Kidney (tissue), 13 donors: ENCODE measurements at regions not wholly inside any gene's neighbourhood (a gene's known extent, or its start where the extent isn't known, plus 50 kb on each side); places are given as distances from the start of the nearest gene placed in this dataset.
A peak's percentile ranks its signal among the peaks of the same experiment; 100 is the strongest.

Experiments used
- DNase-seq, 5 donors: peaks; one replicate each; pipeline ENCODE4 v3.0.0-alpha.2; 2013 to 2020
- FAIRE-seq: peaks from 2 replicates; lab custom pipeline; 2012; peaks lifted over from hg19 to GRCh38; lab: Jason Lieb, UNC
- H3K27ac ChIP-seq, 2 donors: one replicate each; pipeline ENCODE4 v1.7.0; 2013; ENCODE audit warnings: low read depth in 2 of 2, low read length in 2 of 2, inconsistent platforms in 1 of 2
- H3K27me3 ChIP-seq: one replicate; pipeline ENCODE4 v1.7.1; 2013; ENCODE audit warnings: low read length, inconsistent platforms; ENCODE audit not compliant: control insufficient read depth, insufficient read depth
- H3K36me3 ChIP-seq, 3 donors: one replicate each; pipeline versions ENCODE4 v1.7.0 to v1.7.1; 2013; ENCODE audit warnings: low read length in 3 of 3, control low read depth in 1 of 3, inconsistent platforms in 1 of 3; ENCODE audit not compliant: insufficient read depth in 3 of 3, control insufficient read depth in 2 of 3
- H3K4me1 ChIP-seq, 3 donors: one replicate each; pipeline versions ENCODE4 v1.7.0 to v1.7.1; 2013; ENCODE audit warnings: low read length in 3 of 3, inconsistent platforms in 1 of 3, low read depth in 1 of 3; ENCODE audit not compliant: control insufficient read depth in 2 of 3, insufficient read depth in 2 of 3
- H3K4me3 ChIP-seq, 3 donors: one replicate each; pipeline versions ENCODE4 v1.7.0 to v1.8.1; 2013; ENCODE audit warnings: low read length in 3 of 3, control low read depth in 1 of 3, inconsistent platforms in 1 of 3
- H3K9ac ChIP-seq, 3 donors: one replicate each; pipeline versions ENCODE4 v1.7.0 to v1.7.1; 2013; ENCODE audit warnings: low read length in 3 of 3, control low read depth in 1 of 3, inconsistent platforms in 1 of 3
- H3K9me3 ChIP-seq, 3 donors: one replicate each; pipeline versions ENCODE4 v1.7.0 to v1.7.1; 2013; ENCODE audit warnings: low read length in 3 of 3, control low read depth in 1 of 3, inconsistent platforms in 1 of 3; ENCODE audit not compliant: control insufficient read depth in 2 of 3, insufficient read depth in 1 of 3
- intact Hi-C: fragments of 100-400 bp; cut with DNase I; formaldehyde crosslinking; loops from one replicate; pipeline ENCODE4 v1.11.1; 2022
- TF ChIP-seq, protein P1 (sequence below): IDR thresholded peaks from 3 replicates; pipeline ENCODE4 v1.5.1; 2012; ENCODE audit warnings: mild to moderate bottlenecking, moderate library complexity, borderline replicate concordance; ENCODE audit not compliant: insufficient read depth; ENCODE audit errors: extremely low read depth
- donor health status: control.
- donor health status: control.
- donor health status: control.
- donor health status: control.
- donor health status: control.
- donor health status: DM: yes; HTN: yes; CAD: no.
- donor health status: Normal renal cell carcinoma (clear cell type).

DNA sequence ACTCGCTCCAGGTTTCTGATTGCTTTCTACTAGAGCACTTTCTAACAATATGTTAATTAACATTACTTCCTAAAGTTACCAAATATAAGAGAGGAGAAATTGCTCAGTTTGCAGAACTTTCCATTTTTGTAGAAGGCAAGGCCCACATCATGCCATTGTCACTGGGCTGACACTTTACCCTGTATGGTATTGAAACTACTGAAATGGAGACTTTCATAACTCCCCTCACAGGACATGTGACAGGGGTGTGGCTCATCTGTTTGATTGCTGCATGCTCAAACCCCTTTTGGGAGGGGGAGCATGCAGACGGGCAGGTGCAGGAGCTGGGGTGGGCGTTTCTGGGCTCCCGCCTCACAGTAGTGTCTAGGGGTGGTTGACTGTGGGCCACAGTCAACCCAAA lies 206.3 kb upstream of the GHR start:
- FAIRE-seq (no peak), DNase-seq (no peak)
- TF ChIP-seq, protein P1, sequence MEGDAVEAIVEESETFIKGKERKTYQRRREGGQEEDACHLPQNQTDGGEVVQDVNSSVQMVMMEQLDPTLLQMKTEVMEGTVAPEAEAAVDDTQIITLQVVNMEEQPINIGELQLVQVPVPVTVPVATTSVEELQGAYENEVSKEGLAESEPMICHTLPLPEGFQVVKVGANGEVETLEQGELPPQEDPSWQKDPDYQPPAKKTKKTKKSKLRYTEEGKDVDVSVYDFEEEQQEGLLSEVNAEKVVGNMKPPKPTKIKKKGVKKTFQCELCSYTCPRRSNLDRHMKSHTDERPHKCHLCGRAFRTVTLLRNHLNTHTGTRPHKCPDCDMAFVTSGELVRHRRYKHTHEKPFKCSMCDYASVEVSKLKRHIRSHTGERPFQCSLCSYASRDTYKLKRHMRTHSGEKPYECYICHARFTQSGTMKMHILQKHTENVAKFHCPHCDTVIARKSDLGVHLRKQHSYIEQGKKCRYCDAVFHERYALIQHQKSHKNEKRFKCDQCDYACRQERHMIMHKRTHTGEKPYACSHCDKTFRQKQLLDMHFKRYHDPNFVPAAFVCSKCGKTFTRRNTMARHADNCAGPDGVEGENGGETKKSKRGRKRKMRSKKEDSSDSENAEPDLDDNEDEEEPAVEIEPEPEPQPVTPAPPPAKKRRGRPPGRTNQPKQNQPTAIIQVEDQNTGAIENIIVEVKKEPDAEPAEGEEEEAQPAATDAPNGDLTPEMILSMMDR, result no peak
- Histone ChIP-seq H3K27me3 (no peaks in the 10 kb centered on the region), H3K9ac (no peak overlapping the region), H3K9me3 (no peaks in the 10 kb centered on the region), H3K4me1 (no peaks in the 10 kb centered on the region), H3K4me3 (no peak overlapping the region), H3K27ac (no peak overlapping the region), H3K36me3 (no peaks in the 10 kb centered on the region)
- intact Hi-C loops, result no loop called here

- Histone ChIP-seq H3K9ac (no peak overlapping the region), H3K4me3 (no peak overlapping the region), H3K27ac (no peak overlapping the region), H3K36me3 (no peaks in the 10 kb centered on the region), H3K9me3 (no peaks in the 10 kb centered on the region), H3K4me1 (no peaks in the 10 kb centered on the region), H3K27me3 (no peaks in the 10 kb centered on the region)
- intact Hi-C loops, result no loop called here
- DNase-seq (no peak), FAIRE-seq (no peak)
- TF ChIP-seq, protein P1, result no peak
Measured at GRCh38 chr5:42217791-42218190, 205.4 kb upstream of the GHR start.

GRCh38 chr5:42225009-42225408 lies 198.2 kb upstream of the GHR start:
- Histone ChIP-seq H3K4me1 (no peaks in the 10 kb centered on the region), H3K4me3 (no peak overlapping the region), H3K27me3 (no peaks in the 10 kb centered on the region), H3K27ac (no peak overlapping the region), H3K9ac (no peak overlapping the region), H3K36me3 (no peaks in the 10 kb centered on the region), H3K9me3 (no peaks in the 10 kb centered on the region)
- FAIRE-seq, result no peak
- TF ChIP-seq, protein P1, result no peak
- intact Hi-C loops, result no loop called here
- DNase-seq, result no peak

- no peak for FAIRE-seq
Measured at GRCh38 chr5:42228279-42228678, 195.0 kb upstream of the GHR start.

More at GRCh38 chr5:42228279-42228678, 195.0 kb upstream of the GHR start:
- intact Hi-C loops, result no loop called here
- H3K36me3 ChIP-seq, result no peaks in the 10 kb centered on the region
- no peak overlapping the region for H3K27ac ChIP-seq
- H3K27me3 ChIP-seq, result no peaks in the 10 kb centered on the region
- peak in 2 of 5 donors; percentile 1 to 3 for DNase-seq
- H3K4me3 ChIP-seq, result no peak overlapping the region
- TF ChIP-seq, protein P1, result no peak
- H3K4me1 ChIP-seq, result no peaks in the 10 kb centered on the region
- no peak overlapping the region for H3K9ac ChIP-seq
- H3K9me3 ChIP-seq, result no peaks in the 10 kb centered on the region
